ENCODE measurements at regions not wholly inside any gene's neighbourhood (a gene's known extent, or its start where the extent isn't known, plus 50 kb on each side); places are given as distances from the start of the nearest gene placed in this dataset.
A peak's percentile ranks its signal among the peaks of the same experiment; 100 is the strongest.

- peak in 1 of 3 donors; percentile 54 for TF ChIP-seq CTCF (IDR thresholded peaks at IDR 0.05)
- no peak for TF ChIP-seq POLR2A (IDR thresholded peaks at IDR 0.05)
Observed at GRCh38 chr9:18255158-18255629, 218.8 kb upstream of the ADAMTSL1 start.
